Right atrium auricular region (tissue), 2 donors: ENCODE measurements at regions not wholly inside any gene's neighbourhood (a gene's known extent, or its start where the extent isn't known, plus 50 kb on each side); places are given as distances from the start of the nearest gene placed in this dataset.
"Not testable (repeated sequence)": the region's sequence is repeated elsewhere in the genome, so short reads cannot be mapped to it uniquely, and the experiment has no call there.

Experiments used
- DNase-seq: peaks from one replicate; pipeline ENCODE4 v3.0.0-alpha.2; 2019; ENCODE audit warnings: low spot score
- H3K27ac ChIP-seq, 2 donors: fragments of 200-600 bp; sonication (generic); 1 replicate in 1 of 2; 2 replicates in 1 of 2; pipeline ENCODE4 v1.5.1; 2016 to 2019
- H3K27me3 ChIP-seq, 2 donors: fragments of 200-600 bp; sonication (generic); one replicate each; pipeline versions ENCODE4 v1.5.1 to v1.6.0; 2017 to 2019
- H3K36me3 ChIP-seq: fragments of 200-600 bp; sonication (generic); one replicate; pipeline ENCODE4 v1.5.1; 2016
- H3K4me1 ChIP-seq, 2 donors: fragments of 200-600 bp; sonication (generic); one replicate each; pipeline versions ENCODE4 v1.5.1 to v1.6.0; 2017 to 2019
- H3K4me3 ChIP-seq, 2 donors: fragments of 200-600 bp; sonication (generic); 1 replicate in 1 of 2; 2 replicates in 1 of 2; pipeline ENCODE4 v1.5.1; 2017 to 2019; ENCODE audit warnings: mild to moderate bottlenecking in 1 of 2, moderate library complexity in 1 of 2
- H3K9me3 ChIP-seq, 2 donors: fragments of 200-600 bp; sonication (generic); one replicate each; pipeline ENCODE4 v1.5.1; 2019
- TF ChIP-seq, protein P1 (sequence below), 2 donors: fragments of 200-600 bp; sonication (generic); IDR thresholded peaks; one replicate each; pipeline ENCODE4 v1.5.1; 2019; ENCODE audit warnings: antibody characterized with exemption in 2 of 2

- Histone ChIP-seq H3K9me3 (no peaks in the 10 kb centered on the region), H3K36me3 (no peaks in the 10 kb centered on the region), H3K4me1 (peaks cover 0 to 13% of the 10 kb centered on the region in 2 donors), H3K4me3 (no peak overlapping the region), H3K27me3 (no peaks in the 10 kb centered on the region), H3K27ac (no peak overlapping the region)
- TF ChIP-seq, protein P1, sequence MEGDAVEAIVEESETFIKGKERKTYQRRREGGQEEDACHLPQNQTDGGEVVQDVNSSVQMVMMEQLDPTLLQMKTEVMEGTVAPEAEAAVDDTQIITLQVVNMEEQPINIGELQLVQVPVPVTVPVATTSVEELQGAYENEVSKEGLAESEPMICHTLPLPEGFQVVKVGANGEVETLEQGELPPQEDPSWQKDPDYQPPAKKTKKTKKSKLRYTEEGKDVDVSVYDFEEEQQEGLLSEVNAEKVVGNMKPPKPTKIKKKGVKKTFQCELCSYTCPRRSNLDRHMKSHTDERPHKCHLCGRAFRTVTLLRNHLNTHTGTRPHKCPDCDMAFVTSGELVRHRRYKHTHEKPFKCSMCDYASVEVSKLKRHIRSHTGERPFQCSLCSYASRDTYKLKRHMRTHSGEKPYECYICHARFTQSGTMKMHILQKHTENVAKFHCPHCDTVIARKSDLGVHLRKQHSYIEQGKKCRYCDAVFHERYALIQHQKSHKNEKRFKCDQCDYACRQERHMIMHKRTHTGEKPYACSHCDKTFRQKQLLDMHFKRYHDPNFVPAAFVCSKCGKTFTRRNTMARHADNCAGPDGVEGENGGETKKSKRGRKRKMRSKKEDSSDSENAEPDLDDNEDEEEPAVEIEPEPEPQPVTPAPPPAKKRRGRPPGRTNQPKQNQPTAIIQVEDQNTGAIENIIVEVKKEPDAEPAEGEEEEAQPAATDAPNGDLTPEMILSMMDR (IDR thresholded peaks at IDR 0.05), result no peak
- DNase-seq, result no peak
Measured at GRCh38 chr14:106808458-106808857, 1282.1 kb downstream of the TMEM121 start.

DNA sequence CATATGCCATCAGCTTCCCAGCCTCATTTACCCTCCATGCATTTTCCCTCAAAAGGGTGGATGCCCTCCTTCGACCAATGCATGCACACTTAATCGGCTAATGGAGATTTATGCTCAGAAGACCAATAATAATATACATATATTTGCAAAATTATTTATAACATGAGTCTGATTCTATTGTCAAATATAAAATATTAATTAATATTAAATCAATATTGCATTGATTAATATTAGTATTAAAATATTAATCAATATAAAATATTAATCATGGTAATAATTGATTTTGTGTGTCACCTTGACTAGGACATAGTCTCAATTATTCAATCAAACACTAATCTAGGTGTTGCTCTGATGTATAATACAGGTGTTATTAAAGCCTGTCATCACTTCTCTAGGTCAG is 1282.5 kb downstream of the TMEM121 start:
- H3K4me3 ChIP-seq, result no peak overlapping the region
- no peaks in the 10 kb centered on the region for H3K27me3 ChIP-seq
- H3K4me1 ChIP-seq, result peaks cover 0 to 13% of the 10 kb centered on the region in 2 donors
- TF ChIP-seq, protein P1 (IDR thresholded peaks at IDR 0.05), result no peak
- H3K36me3 ChIP-seq, result no peaks in the 10 kb centered on the region
- H3K9me3 ChIP-seq, result no peaks in the 10 kb centered on the region
- no peak overlapping the region for H3K27ac ChIP-seq
- DNase-seq, result no peak

- DNase-seq, result no peak
- Histone ChIP-seq H3K4me1 (peaks cover 0 to 13% of the 10 kb centered on the region in 2 donors), H3K27me3 (no peaks in the 10 kb centered on the region), H3K4me3 (no peak overlapping the region), H3K27ac (no peak overlapping the region), H3K9me3 (no peaks in the 10 kb centered on the region), H3K36me3 (no peaks in the 10 kb centered on the region)
- TF ChIP-seq, protein P1 (IDR thresholded peaks at IDR 0.05), result no peak
Measured at GRCh38 chr14:106809615-106810014, 1283.2 kb downstream of the TMEM121 start.

DNA sequence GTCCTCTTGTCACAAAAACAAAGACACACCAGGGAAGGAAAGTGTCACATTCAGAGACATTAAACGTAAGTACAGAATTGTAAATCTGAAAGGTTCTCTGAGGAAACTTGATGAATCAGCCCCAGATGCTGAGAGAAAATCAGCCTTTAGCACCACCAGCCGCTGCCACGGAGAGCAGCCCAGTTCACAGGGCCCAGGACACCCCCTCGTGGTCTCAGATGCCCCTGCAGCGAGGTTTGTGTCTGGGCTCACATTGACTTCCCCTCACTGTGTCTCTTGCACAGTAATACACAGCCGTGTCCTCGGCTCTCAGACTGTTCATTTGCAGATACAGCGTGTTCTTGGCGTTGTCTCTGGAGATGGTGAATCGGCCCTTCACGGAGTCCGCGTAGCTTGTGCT is 1283.8 kb downstream of the TMEM121 start:
- not testable (repeated sequence) for H3K4me3 ChIP-seq, H3K27me3 ChIP-seq, H3K36me3 ChIP-seq, H3K27ac ChIP-seq, H3K9me3 ChIP-seq, DNase-seq
- peaks cover 0 to 13% of the 10 kb centered on the region in 2 donors for H3K4me1 ChIP-seq

DNA sequence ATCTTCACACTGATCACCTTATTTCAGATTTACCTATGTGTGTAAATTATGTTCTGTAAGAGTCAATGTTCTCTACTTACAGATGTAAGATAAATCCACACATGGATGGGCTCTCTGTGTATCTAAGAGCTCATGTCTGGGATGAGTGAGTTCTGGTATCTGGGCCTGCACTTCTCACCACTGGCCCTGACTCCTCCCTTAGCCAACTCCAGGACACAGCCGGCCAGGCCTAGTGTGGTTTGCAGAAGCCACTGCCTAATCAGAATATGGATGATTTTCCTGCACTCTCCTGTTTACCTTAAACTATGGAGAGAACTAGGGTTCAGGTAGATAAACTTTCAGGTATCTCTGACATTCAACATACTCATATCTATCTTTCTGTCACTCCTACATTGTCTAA is 1284.8 kb downstream of the TMEM121 start:
- H3K27me3 ChIP-seq, result no peaks in the 10 kb centered on the region
- H3K9me3 ChIP-seq, result no peaks in the 10 kb centered on the region
- TF ChIP-seq, protein P1 (IDR thresholded peaks at IDR 0.05), result no peak
- peaks cover 0 to 13% of the 10 kb centered on the region in 2 donors for H3K4me1 ChIP-seq
- H3K4me3 ChIP-seq, result no peak overlapping the region
- H3K27ac ChIP-seq, result no peak overlapping the region
- DNase-seq, result no peak
- H3K36me3 ChIP-seq, result no peaks in the 10 kb centered on the region

DNA sequence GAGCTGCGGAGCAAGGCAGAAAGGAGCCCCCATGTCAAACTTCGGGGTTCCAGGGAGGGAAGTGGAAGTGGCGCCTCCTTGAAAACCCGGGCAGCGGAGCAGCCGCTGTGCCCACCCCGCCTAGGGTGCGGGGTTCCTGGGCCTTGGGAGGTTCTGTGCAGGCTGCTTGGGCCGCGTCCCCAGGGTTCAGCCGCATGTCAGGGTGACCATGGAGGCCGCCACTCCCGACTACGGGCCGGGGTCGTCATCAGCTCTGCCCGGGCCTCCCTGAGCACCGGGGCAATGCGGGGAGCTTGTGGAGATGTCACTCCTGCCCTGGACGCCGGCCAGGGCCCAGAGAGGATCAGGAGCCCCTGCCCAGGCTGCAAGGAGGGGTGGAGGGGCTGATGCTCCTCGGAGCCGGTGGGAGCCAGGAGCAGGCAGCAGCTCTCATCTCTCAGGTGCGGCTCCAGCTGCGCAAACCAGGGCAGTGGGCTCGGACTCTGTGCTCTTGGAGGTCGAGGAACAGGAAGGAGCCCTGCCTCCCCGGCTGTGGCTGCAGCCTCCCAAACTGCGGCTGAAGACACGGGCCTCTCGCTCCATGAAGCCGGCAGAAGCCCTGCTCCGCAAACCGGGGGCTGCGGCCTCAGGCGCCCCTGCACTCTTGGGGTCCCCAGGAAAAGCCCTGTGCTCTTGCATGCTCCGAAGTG is 1286.5 kb downstream of the TMEM121 start:
- no peaks in the 10 kb centered on the region for H3K36me3 ChIP-seq
- no peak for DNase-seq
- peaks cover 0 to 13% of the 10 kb centered on the region in 2 donors for H3K4me1 ChIP-seq
- H3K4me3 ChIP-seq, result no peak overlapping the region
- H3K27me3 ChIP-seq, result no peaks in the 10 kb centered on the region
- TF ChIP-seq, protein P1 (IDR thresholded peaks at IDR 0.05), result no peak
- no peaks in the 10 kb centered on the region for H3K9me3 ChIP-seq
- H3K27ac ChIP-seq, result no peak overlapping the region
